ENCODE measurements at regions not wholly inside any gene's neighbourhood (a gene's known extent, or its start where the extent isn't known, plus 50 kb on each side); places are given as distances from the start of the nearest gene placed in this dataset.

DNA sequence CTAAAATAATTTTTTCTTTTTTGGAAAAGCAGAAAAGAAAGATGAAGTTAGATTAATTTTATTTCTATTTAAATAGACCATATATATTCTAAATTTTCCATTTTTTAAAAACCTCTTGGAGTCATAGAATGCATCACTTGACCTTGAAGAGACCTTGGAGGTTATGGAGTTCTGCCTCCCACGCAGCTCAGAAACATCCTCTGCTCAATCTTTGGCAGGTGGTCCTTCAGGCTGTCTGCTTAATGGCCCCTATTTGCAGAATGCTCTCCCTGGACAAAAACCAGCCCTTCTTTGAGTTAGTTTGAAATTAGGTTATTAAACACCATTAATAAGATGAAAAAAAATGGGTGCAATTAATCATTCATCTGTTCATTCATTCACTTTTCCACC lies 194.1 kb upstream of the TLL1 start:
- Histone ChIP-seq H3K9me2 (ENCODE audit: insufficient read depth) (no peaks in the 10 kb centered on the region), H3K4me2 (ENCODE audit: low read length) (no peak overlapping the region), H3K27me3 (ENCODE audit: insufficient read depth, low read length) (no peaks in the 10 kb centered on the region), H3K4me3 (replicated peaks in 1 of 2; ENCODE audit: low read depth in 1 of 2, low read length in 2 of 2) (no peak overlapping the region), H2AFZ (ENCODE audit: low read depth, low read length, poor library complexity, severe bottlenecking) (no peak overlapping the region), H3K79me2 (ENCODE audit: insufficient read depth, low read length) (no peaks in the 10 kb centered on the region), H3K9me3 (ENCODE audit: control insufficient read depth in 1 of 2, insufficient read depth in 1 of 2, low read depth in 1 of 2, low read length in 2 of 2) (no peaks in the 10 kb centered on the region), H3K9ac (ENCODE audit: low read length) (no peak overlapping the region), H3K4me1 (ENCODE audit: control insufficient read depth in 1 of 2, insufficient read depth in 2 of 2, low read length in 2 of 2) (no peaks in the 10 kb centered on the region), H3K27ac (ENCODE audit: low read depth, low read length) (no peak overlapping the region), H3K36me3 (ENCODE audit: control insufficient read depth in 1 of 2, insufficient read depth in 2 of 2, low read length in 2 of 2) (no peaks in the 10 kb centered on the region), H4K20me1 (ENCODE audit: insufficient read depth) (no peaks in the 10 kb centered on the region)
- intact Hi-C loops (cut with micrococcal nuclease), result no loop called here
- RAD21 ChIA-PET (ENCODE audit: low non-redundant PET in 1 of 2, low total read pairs in 2 of 2, uncharacterized antibody in 2 of 2, unreplicated experiment in 2 of 2), result no interaction called here
- BruUV-seq (replicated peaks), result no TSS peak
- ATAC-seq (no peak), DNase-seq (ENCODE audit: low read depth, low spot score) (no peak)
- TF ChIP-seq EZH2phosphoT487 (IDR thresholded peaks at IDR 0.05; ENCODE audit: borderline replicate concordance), result no peak
- TF ChIP-seq ELF1 (IDR thresholded peaks at IDR 0.05; ENCODE audit: borderline replicate concordance, low read depth), result no peak
- TF ChIP-seq, protein P1, sequence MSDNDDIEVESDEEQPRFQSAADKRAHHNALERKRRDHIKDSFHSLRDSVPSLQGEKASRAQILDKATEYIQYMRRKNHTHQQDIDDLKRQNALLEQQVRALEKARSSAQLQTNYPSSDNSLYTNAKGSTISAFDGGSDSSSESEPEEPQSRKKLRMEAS (IDR thresholded peaks at IDR 0.05), result no peak
- no peak for TF ChIP-seq POLR2AphosphoS5 (IDR thresholded peaks at IDR 0.05; ENCODE audit: low read depth, low read length)
- no peak for TF ChIP-seq SRF (IDR thresholded peaks at IDR 0.05; ENCODE audit: low read depth)
- TF ChIP-seq EZH2 (IDR thresholded peaks at IDR 0.05), result no peak
- TF ChIP-seq TCF7L2 (IDR thresholded peaks at IDR 0.05; ENCODE audit: borderline replicate concordance, extremely low read depth, insufficient read depth, insufficient read length), result no peak
- TF ChIP-seq FOSL1 (IDR thresholded peaks at IDR 0.05; ENCODE audit: low read depth), result no peak
- TF ChIP-seq SP1 (IDR thresholded peaks at IDR 0.05; ENCODE audit: low read depth), result no peak
- no peak for TF ChIP-seq ZFX (IDR thresholded peaks at IDR 0.05)
- TF ChIP-seq, protein P2, sequence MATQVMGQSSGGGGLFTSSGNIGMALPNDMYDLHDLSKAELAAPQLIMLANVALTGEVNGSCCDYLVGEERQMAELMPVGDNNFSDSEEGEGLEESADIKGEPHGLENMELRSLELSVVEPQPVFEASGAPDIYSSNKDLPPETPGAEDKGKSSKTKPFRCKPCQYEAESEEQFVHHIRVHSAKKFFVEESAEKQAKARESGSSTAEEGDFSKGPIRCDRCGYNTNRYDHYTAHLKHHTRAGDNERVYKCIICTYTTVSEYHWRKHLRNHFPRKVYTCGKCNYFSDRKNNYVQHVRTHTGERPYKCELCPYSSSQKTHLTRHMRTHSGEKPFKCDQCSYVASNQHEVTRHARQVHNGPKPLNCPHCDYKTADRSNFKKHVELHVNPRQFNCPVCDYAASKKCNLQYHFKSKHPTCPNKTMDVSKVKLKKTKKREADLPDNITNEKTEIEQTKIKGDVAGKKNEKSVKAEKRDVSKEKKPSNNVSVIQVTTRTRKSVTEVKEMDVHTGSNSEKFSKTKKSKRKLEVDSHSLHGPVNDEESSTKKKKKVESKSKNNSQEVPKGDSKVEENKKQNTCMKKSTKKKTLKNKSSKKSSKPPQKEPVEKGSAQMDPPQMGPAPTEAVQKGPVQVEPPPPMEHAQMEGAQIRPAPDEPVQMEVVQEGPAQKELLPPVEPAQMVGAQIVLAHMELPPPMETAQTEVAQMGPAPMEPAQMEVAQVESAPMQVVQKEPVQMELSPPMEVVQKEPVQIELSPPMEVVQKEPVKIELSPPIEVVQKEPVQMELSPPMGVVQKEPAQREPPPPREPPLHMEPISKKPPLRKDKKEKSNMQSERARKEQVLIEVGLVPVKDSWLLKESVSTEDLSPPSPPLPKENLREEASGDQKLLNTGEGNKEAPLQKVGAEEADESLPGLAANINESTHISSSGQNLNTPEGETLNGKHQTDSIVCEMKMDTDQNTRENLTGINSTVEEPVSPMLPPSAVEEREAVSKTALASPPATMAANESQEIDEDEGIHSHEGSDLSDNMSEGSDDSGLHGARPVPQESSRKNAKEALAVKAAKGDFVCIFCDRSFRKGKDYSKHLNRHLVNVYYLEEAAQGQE (IDR thresholded peaks at IDR 0.05; ENCODE audit: low read depth), result no peak
- TF ChIP-seq, protein P3, sequence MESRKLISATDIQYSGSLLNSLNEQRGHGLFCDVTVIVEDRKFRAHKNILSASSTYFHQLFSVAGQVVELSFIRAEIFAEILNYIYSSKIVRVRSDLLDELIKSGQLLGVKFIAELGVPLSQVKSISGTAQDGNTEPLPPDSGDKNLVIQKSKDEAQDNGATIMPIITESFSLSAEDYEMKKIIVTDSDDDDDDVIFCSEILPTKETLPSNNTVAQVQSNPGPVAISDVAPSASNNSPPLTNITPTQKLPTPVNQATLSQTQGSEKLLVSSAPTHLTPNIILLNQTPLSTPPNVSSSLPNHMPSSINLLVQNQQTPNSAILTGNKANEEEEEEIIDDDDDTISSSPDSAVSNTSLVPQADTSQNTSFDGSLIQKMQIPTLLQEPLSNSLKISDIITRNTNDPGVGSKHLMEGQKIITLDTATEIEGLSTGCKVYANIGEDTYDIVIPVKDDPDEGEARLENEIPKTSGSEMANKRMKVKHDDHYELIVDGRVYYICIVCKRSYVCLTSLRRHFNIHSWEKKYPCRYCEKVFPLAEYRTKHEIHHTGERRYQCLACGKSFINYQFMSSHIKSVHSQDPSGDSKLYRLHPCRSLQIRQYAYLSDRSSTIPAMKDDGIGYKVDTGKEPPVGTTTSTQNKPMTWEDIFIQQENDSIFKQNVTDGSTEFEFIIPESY (IDR thresholded peaks at IDR 0.05; ENCODE audit: extremely low read depth, insufficient replicate concordance, low read length), result no peak
- CTCF ChIA-PET, result no interaction called here
- POLR2A ChIA-PET, result no interaction called here
